Loucy (cell line): ENCODE measurements at regions not wholly inside any gene's neighbourhood (a gene's known extent, or its start where the extent isn't known, plus 50 kb on each side); places are given as distances from the start of the nearest gene placed in this dataset.

Source experiments
- H2AFZ ChIP-seq: fragments of 200-600 bp; sonication (generic); 2 replicates; pipeline ENCODE4 v1.6.0; 2016; ENCODE audit warnings: antibody characterized with exemption, mild to moderate bottlenecking, low read length, moderate library complexity
- H3F3A ChIP-seq: fragments of 200-600 bp; 2 replicates; pipeline ENCODE4 v1.6.0; 2016; ENCODE audit warnings: antibody characterized with exemption, low read depth, mild to moderate bottlenecking
- H3K27me3 ChIP-seq: fragments of 200-600 bp; sonication (generic); 2 replicates; pipeline ENCODE4 v1.6.1; 2014; ENCODE audit warnings: low read length, mild to moderate bottlenecking; ENCODE audit not compliant: insufficient read depth, poor library complexity, severe bottlenecking
- H3K36me3 ChIP-seq: fragments of 200-600 bp; sonication (generic); 2 replicates; pipeline ENCODE4 v1.6.1; 2016; ENCODE audit warnings: low read length; ENCODE audit not compliant: insufficient read depth
- H3K4me1 ChIP-seq: fragments of 200-600 bp; sonication (generic); 2 replicates; pipeline ENCODE4 v1.5.1; 2014; ENCODE audit warnings: low read length, mild to moderate bottlenecking; ENCODE audit not compliant: insufficient read depth, poor library complexity, severe bottlenecking
- H3K4me2 ChIP-seq: fragments of 200-600 bp; sonication (generic); 2 replicates; pipeline ENCODE4 v1.6.0; 2014; ENCODE audit warnings: antibody characterized with exemption, low read length, low read depth, mild to moderate bottlenecking; ENCODE audit not compliant: poor library complexity, severe bottlenecking
- H3K4me3 ChIP-seq: fragments of 200-600 bp; sonication (generic); 2 replicates; pipeline ENCODE4 v1.5.1; 2014; ENCODE audit warnings: low read length, mild to moderate bottlenecking, mixed read lengths; ENCODE audit not compliant: poor library complexity, severe bottlenecking
- H3K79me2 ChIP-seq: fragments of 200-600 bp; sonication (generic); 2 replicates; pipeline ENCODE4 v1.6.1; 2014; ENCODE audit warnings: low read length; ENCODE audit not compliant: insufficient read depth
- H3K9ac ChIP-seq: fragments of 200-600 bp; sonication (generic); 2 replicates; pipeline ENCODE4 v1.6.0; 2014; ENCODE audit warnings: mild to moderate bottlenecking, low read depth, low read length, moderate library complexity; ENCODE audit not compliant: poor library complexity, severe bottlenecking
- H3K9me2 ChIP-seq: fragments of 200-600 bp; sonication (generic); replicated peaks from 2 replicates; pipeline ENCODE4 v1.6.1; 2016; ENCODE audit warnings: low read depth, low read length, mixed read lengths
- H3K9me3 ChIP-seq: fragments of 200-600 bp; sonication (generic); 2 replicates; pipeline ENCODE4 v1.6.1; 2014; ENCODE audit warnings: mild to moderate bottlenecking, antibody characterized with exemption, low read length, low read depth; ENCODE audit not compliant: insufficient read depth
- H4K20me1 ChIP-seq: fragments of 200-600 bp; sonication (generic); 2 replicates; pipeline ENCODE4 v1.6.0; 2014; ENCODE audit warnings: antibody characterized with exemption, low read length, mild to moderate bottlenecking; ENCODE audit not compliant: insufficient read depth, poor library complexity, severe bottlenecking
- CTCF ChIP-seq: fragments of 200-600 bp; sonication (generic); conservative IDR thresholded peaks from 2 replicates; pipeline ENCODE4 v1.5.1; 2014; ENCODE audit warnings: mild to moderate bottlenecking, antibody characterized with exemption, low read length
- EZH2phosphoT487 ChIP-seq: fragments of 200-600 bp; IDR thresholded peaks from 2 replicates; pipeline ENCODE4 v1.6.1; 2018; ENCODE audit warnings: antibody characterized with exemption, mild to moderate bottlenecking, moderate library complexity, borderline replicate concordance

- Histone ChIP-seq H3K4me3 (no peak overlapping the region), H3K9me2 (no peaks in the 10 kb centered on the region), H3K9ac (no peak overlapping the region), H3F3A (no peaks in the 10 kb centered on the region), H2AFZ (no peak overlapping the region), H4K20me1 (no peaks in the 10 kb centered on the region), H3K4me2 (no peak overlapping the region), H3K36me3 (no peaks in the 10 kb centered on the region), H3K79me2 (no peaks in the 10 kb centered on the region), H3K9me3 (no peaks in the 10 kb centered on the region), H3K27me3 (no peaks in the 10 kb centered on the region), H3K4me1 (no peaks in the 10 kb centered on the region)
- TF ChIP-seq EZH2phosphoT487 (no peak), CTCF (peak; percentile 74)
Measured at GRCh38 chr11:79493555-79494171, 52.8 kb upstream of the TENM4 start.

- H3K4me2 ChIP-seq: no peak overlapping the region
- H3K79me2 ChIP-seq: no peaks in the 10 kb centered on the region
- H3K9me2 ChIP-seq: no peaks in the 10 kb centered on the region
- no peak overlapping the region for H3K4me3 ChIP-seq
- H3K9ac ChIP-seq: no peak overlapping the region
- no peaks in the 10 kb centered on the region for H3F3A ChIP-seq
- TF ChIP-seq EZH2phosphoT487: no peak
- no peak for TF ChIP-seq CTCF
- H2AFZ ChIP-seq: no peak overlapping the region
- H4K20me1 ChIP-seq: no peaks in the 10 kb centered on the region
- no peaks in the 10 kb centered on the region for H3K4me1 ChIP-seq
- H3K9me3 ChIP-seq: no peaks in the 10 kb centered on the region
- no peaks in the 10 kb centered on the region for H3K36me3 ChIP-seq
- H3K27me3 ChIP-seq: no peaks in the 10 kb centered on the region
Measured at GRCh38 chr11:79492008-79492407, 51.2 kb upstream of the TENM4 start.
